ENCODE measurements at regions not wholly inside any gene's neighbourhood (a gene's known extent, or its start where the extent isn't known, plus 50 kb on each side); places are given as distances from the start of the nearest gene placed in this dataset.
"Not testable (repeated sequence)": the region's sequence is repeated elsewhere in the genome, so short reads cannot be mapped to it uniquely, and the experiment has no call there.

GRCh38 chr3:75311306-75311705 lies 352.8 kb upstream of the FRG2C start:
- TF ChIP-seq ZNF274 (IDR thresholded peaks at IDR 0.05; ENCODE audit: low read depth, low read length); YY1 (IDR thresholded peaks at IDR 0.05; ENCODE audit: insufficient read depth, insufficient read length): not testable (repeated sequence)

All from NT2/D1 (cell line).